IPS-15b (cell line): ENCODE measurements at regions not wholly inside any gene's neighbourhood (a gene's known extent, or its start where the extent isn't known, plus 50 kb on each side); places are given as distances from the start of the nearest gene placed in this dataset.

Experiments
- H3K27me3 ChIP-seq: one replicate; pipeline ENCODE4 v1.6.1; 2013; ENCODE audit warnings: low read length; ENCODE audit not compliant: control insufficient read depth, insufficient read depth
- H3K36me3 ChIP-seq: one replicate; pipeline ENCODE4 v1.6.1; 2013; ENCODE audit warnings: low read length; ENCODE audit not compliant: control insufficient read depth, insufficient read depth
- H3K4me1 ChIP-seq: one replicate; pipeline ENCODE4 v1.6.1; 2013; ENCODE audit warnings: mild to moderate bottlenecking, low read length; ENCODE audit not compliant: control insufficient read depth, insufficient read depth
- H3K4me3 ChIP-seq: one replicate; pipeline ENCODE4 v1.5.1; 2013; ENCODE audit warnings: low read depth, low read length
- H3K9ac ChIP-seq: one replicate; pipeline ENCODE4 v1.6.1; 2013; ENCODE audit warnings: low read depth, mild to moderate bottlenecking, low read length
- H3K9me3 ChIP-seq: one replicate; pipeline ENCODE4 v1.6.1; 2013; ENCODE audit warnings: mild to moderate bottlenecking, low read length; ENCODE audit not compliant: control insufficient read depth, insufficient read depth

- no peak overlapping the region for H3K9ac ChIP-seq
These were observed 124.6 kb downstream of the CD47 start for GRCh38 chr3:107966276-107966675.

GRCh38 chr3:107965136-107965655 is 125.6 kb downstream of the CD47 start:
- H3K9ac ChIP-seq = no peak overlapping the region
- H3K9me3 ChIP-seq = no peaks in the 10 kb centered on the region
- H3K27me3 ChIP-seq = no peaks in the 10 kb centered on the region
- no peaks in the 10 kb centered on the region for H3K36me3 ChIP-seq
- H3K4me3 ChIP-seq = no peak overlapping the region
- no peaks in the 10 kb centered on the region for H3K4me1 ChIP-seq

More at GRCh38 chr3:107966276-107966675, 124.6 kb downstream of the CD47 start:
- Histone ChIP-seq H3K9me3 (no peaks in the 10 kb centered on the region), H3K4me1 (no peaks in the 10 kb centered on the region), H3K36me3 (no peaks in the 10 kb centered on the region), H3K4me3 (no peak overlapping the region), H3K27me3 (no peaks in the 10 kb centered on the region)

DNA sequence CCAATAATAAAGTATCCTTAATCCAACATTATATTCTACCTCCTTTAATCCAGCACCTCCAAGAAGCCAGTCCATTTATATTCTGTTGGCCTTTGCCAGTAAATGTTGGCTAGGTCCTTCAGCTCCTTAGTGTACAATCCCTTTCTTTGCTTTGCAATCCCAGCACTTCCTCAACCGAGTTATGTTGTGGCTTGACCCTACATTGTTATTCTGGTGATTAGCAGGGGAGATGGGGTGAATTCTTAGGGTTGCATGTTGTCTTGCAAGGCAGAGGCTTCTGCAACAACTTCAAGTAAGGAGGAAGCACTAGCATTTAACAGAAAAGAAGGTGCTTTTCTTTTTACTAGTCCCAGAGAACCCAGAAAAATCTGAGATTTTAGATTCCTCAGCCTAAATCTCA is 127.2 kb downstream of the CD47 start:
- H3K9ac ChIP-seq = no peak overlapping the region
- H3K4me1 ChIP-seq = no peaks in the 10 kb centered on the region
- no peak overlapping the region for H3K4me3 ChIP-seq
- no peaks in the 10 kb centered on the region for H3K36me3 ChIP-seq
- no peaks in the 10 kb centered on the region for H3K9me3 ChIP-seq
- H3K27me3 ChIP-seq = no peaks in the 10 kb centered on the region

- no peaks in the 10 kb centered on the region for H3K27me3 ChIP-seq
- H3K36me3 ChIP-seq = no peaks in the 10 kb centered on the region
- H3K9me3 ChIP-seq = no peaks in the 10 kb centered on the region
- H3K9ac ChIP-seq = no peak overlapping the region
- no peaks in the 10 kb centered on the region for H3K4me1 ChIP-seq
- H3K4me3 ChIP-seq = no peak overlapping the region
These were observed 127.9 kb downstream of the CD47 start for GRCh38 chr3:107962946-107963345.

DNA sequence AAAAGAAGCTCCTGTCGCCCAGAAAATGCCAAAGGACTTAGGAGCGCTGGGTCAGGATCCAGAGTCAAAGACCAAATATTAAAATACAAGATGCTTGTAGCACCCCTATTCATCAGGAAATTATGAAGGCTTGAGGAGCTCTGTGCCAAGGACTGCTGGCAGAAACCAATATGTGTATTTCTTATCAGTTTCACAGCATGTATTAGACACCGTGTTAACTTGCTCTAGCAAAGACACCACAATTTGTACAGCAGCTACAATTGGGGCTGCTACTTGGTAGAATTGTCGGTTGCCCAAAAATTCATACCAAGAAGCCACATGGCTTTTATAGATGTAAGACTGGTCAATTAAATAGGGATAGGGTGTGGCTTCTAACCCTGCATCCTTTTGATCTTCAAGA is 128.8 kb downstream of the CD47 start:
- Histone ChIP-seq H3K4me1 (peaks cover 5% of the 10 kb centered on the region), H3K36me3 (no peaks in the 10 kb centered on the region)

DNA sequence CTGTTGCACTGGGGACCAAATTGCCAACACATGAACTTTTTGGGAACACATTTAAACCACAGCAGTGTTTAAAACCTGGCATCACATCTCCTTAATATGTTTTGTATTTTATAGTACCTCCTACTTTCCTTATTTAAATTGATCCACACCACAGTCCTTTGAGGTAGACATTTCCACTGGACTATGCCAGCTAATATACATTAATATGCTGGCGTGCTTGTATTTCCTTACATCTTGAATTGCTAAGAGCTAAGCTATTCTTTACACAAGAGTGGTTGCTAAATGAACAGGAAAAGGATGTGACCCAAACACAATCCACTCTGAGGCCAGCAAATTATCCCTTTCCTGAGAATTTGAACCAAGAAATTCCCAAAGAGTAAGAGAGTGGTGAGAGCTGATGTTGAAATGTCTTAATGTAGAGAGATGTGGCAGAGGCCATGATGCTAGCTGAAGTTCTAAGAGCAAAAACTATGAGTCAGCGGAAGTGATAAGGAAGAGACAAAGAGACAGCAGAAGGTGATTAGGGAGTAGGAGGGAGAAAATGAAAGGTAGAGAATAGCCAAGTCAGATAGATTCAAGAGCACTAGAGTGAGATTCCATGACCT is 131.2 kb downstream of the CD47 start:
- H3K9me3 ChIP-seq = no peaks in the 10 kb centered on the region
- H3K4me3 ChIP-seq = no peak overlapping the region
- no peaks in the 10 kb centered on the region for H3K27me3 ChIP-seq
- no peak overlapping the region for H3K9ac ChIP-seq
- no peaks in the 10 kb centered on the region for H3K36me3 ChIP-seq
- H3K4me1 ChIP-seq = peaks cover 5% of the 10 kb centered on the region

More for the DNA sequence above, 128.8 kb downstream of the CD47 start:
- no peak overlapping the region for H3K9ac ChIP-seq
- no peaks in the 10 kb centered on the region for H3K27me3 ChIP-seq
- no peak overlapping the region for H3K4me3 ChIP-seq
- no peaks in the 10 kb centered on the region for H3K9me3 ChIP-seq

- Histone ChIP-seq H3K27me3 (no peaks in the 10 kb centered on the region), H3K9ac (no peak overlapping the region), H3K4me3 (no peak overlapping the region), H3K4me1 (peaks cover 5% of the 10 kb centered on the region), H3K36me3 (no peaks in the 10 kb centered on the region), H3K9me3 (no peaks in the 10 kb centered on the region)
These were observed 132.7 kb downstream of the CD47 start for GRCh38 chr3:107958146-107958545.

- H3K4me1 ChIP-seq = peaks cover 5% of the 10 kb centered on the region
- H3K9me3 ChIP-seq = no peaks in the 10 kb centered on the region
- no peak overlapping the region for H3K4me3 ChIP-seq
- H3K27me3 ChIP-seq = no peaks in the 10 kb centered on the region
- no peaks in the 10 kb centered on the region for H3K36me3 ChIP-seq
- H3K9ac ChIP-seq = no peak overlapping the region
These were observed 133.6 kb downstream of the CD47 start for GRCh38 chr3:107956991-107957900.

DNA sequence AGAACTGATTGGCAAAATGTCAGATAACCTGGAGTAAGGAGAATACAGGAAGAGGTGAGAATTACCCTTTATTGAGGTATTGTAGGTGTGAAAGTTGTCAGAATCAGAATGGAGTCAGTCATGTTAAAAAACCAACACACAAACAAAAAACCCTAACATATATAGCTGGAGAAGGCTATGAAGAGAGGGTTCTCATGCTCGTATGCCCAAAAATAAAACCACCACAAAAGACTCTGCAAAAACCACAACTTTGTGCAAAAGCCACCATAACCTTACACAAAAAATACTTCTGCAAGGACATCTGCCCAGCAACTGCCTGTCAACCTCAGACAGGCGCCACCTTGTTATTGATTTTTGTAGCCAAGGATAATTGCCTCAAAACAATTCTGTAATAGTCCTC is 136.0 kb downstream of the CD47 start:
- H3K27me3 ChIP-seq = no peaks in the 10 kb centered on the region
- no peak overlapping the region for H3K9ac ChIP-seq
- peaks cover 5% of the 10 kb centered on the region for H3K4me1 ChIP-seq
- no peaks in the 10 kb centered on the region for H3K9me3 ChIP-seq
- H3K4me3 ChIP-seq = no peak overlapping the region
- H3K36me3 ChIP-seq = no peaks in the 10 kb centered on the region

DNA sequence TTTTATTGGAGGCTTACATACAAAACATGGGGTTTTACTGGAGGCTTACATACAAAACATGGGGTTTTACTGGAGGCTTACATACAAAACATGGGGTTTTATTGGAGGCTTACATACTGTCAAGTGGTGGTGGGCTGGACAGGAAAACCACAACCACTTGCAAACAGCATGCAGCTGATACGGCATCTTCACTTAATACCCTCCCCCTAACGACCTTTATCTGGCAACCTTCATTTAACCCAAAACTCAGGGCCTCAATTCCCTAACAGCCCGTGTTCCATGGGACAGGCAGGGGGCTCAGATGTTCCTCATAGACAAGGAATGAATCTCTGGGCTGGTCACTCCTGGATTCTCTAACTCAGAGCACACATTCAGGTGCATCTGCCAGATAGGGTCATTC is 137.1 kb downstream of the CD47 start:
- H3K4me3 ChIP-seq = no peak overlapping the region
- no peaks in the 10 kb centered on the region for H3K9me3 ChIP-seq
- H3K27me3 ChIP-seq = no peaks in the 10 kb centered on the region
- no peak overlapping the region for H3K9ac ChIP-seq
- no peaks in the 10 kb centered on the region for H3K36me3 ChIP-seq
- H3K4me1 ChIP-seq = peaks cover 5% of the 10 kb centered on the region

DNA sequence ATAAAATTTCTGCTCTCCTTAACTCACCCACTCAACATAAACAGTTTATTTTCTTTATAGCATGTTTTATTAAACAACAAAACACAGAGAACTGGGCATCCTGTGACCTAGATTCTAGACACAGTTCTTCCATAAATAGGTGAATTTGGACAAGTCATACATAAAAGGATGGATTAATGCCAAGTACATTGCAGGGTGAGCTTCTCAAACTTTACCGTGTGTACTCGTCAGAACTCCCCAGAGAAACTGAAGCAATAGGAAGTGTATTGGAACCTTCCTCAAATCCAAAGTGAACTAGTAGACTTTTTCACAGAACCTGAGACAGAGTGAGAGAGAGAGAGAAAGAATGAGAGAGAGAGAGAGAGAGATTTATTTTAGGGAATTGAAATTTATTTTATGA is 139.7 kb downstream of the CD47 start:
- Histone ChIP-seq H3K4me3 (no peak overlapping the region), H3K36me3 (no peaks in the 10 kb centered on the region), H3K27me3 (no peaks in the 10 kb centered on the region), H3K4me1 (no peaks in the 10 kb centered on the region), H3K9ac (no peak overlapping the region), H3K9me3 (no peaks in the 10 kb centered on the region)

GRCh38 chr3:107950417-107950816 is 140.4 kb downstream of the CD47 start:
- no peaks in the 10 kb centered on the region for H3K9me3 ChIP-seq
- H3K36me3 ChIP-seq = no peaks in the 10 kb centered on the region
- no peak overlapping the region for H3K9ac ChIP-seq
- H3K4me3 ChIP-seq = no peak overlapping the region
- no peaks in the 10 kb centered on the region for H3K4me1 ChIP-seq
- H3K27me3 ChIP-seq = no peaks in the 10 kb centered on the region
